ENCODE measurements at regions not wholly inside any gene's neighbourhood (a gene's known extent, or its start where the extent isn't known, plus 50 kb on each side); places are given as distances from the start of the nearest gene placed in this dataset.

DNA sequence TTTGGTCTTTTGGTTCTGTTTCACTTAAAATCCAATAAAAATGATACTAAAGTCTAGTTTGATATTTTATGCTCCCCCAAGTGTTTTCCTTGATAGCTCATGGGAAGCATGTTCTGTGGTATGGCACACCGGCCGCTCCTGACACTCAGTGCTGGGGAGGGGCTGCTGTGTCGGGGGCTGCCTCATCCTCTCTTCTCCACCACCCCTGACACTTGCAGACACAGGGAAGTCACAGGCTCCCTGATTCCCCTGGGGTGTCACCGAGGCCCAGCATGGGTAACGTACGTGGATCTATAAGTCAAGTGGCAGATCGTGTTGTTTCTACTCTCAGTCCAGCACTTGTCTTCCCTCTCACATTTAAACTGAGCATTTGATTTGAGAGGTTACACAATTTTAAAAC lies 508.6 kb downstream of the TNS3 start:
- TF ChIP-seq, protein P1, sequence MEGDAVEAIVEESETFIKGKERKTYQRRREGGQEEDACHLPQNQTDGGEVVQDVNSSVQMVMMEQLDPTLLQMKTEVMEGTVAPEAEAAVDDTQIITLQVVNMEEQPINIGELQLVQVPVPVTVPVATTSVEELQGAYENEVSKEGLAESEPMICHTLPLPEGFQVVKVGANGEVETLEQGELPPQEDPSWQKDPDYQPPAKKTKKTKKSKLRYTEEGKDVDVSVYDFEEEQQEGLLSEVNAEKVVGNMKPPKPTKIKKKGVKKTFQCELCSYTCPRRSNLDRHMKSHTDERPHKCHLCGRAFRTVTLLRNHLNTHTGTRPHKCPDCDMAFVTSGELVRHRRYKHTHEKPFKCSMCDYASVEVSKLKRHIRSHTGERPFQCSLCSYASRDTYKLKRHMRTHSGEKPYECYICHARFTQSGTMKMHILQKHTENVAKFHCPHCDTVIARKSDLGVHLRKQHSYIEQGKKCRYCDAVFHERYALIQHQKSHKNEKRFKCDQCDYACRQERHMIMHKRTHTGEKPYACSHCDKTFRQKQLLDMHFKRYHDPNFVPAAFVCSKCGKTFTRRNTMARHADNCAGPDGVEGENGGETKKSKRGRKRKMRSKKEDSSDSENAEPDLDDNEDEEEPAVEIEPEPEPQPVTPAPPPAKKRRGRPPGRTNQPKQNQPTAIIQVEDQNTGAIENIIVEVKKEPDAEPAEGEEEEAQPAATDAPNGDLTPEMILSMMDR (IDR thresholded peaks at IDR 0.05), result no peak
- no peak for TF ChIP-seq POLR2A (IDR thresholded peaks at IDR 0.05)

All from thyroid gland (tissue), 4 donors.